ENCODE measurements at regions not wholly inside any gene's neighbourhood (a gene's known extent, or its start where the extent isn't known, plus 50 kb on each side); places are given as distances from the start of the nearest gene placed in this dataset.

GRCh38 chr2:16368328-16368727, 297.3 kb downstream of the CYRIA start:
- Mint-ChIP-seq H3K4me3 (ENCODE audit: low read depth) (no peak overlapping the region), H3K27ac (no peak overlapping the region), H3K4me1 (ENCODE audit: low read depth) (no peaks in the 10 kb centered on the region), H3K36me3 (ENCODE audit: low read depth) (no peaks in the 10 kb centered on the region), H3K9me3 (no peaks in the 10 kb centered on the region), H3K27me3 (ENCODE audit: low read depth) (no peaks in the 10 kb centered on the region)
- DNase-seq (ENCODE audit: low spot score), result no peak
- intact Hi-C loops (cut with micrococcal nuclease), result no loop called here

- no peaks in the 10 kb centered on the region for H3K36me3 Mint-ChIP-seq (ENCODE audit: low read depth)
- H3K27ac Mint-ChIP-seq, result no peak overlapping the region
- no peaks in the 10 kb centered on the region for H3K27me3 Mint-ChIP-seq (ENCODE audit: low read depth)
- DNase-seq (ENCODE audit: low spot score), result no peak
- no peak overlapping the region for H3K4me3 Mint-ChIP-seq (ENCODE audit: low read depth)
- intact Hi-C loops (cut with micrococcal nuclease), result no loop called here
- H3K9me3 Mint-ChIP-seq, result no peaks in the 10 kb centered on the region
- no peaks in the 10 kb centered on the region for H3K4me1 Mint-ChIP-seq (ENCODE audit: low read depth)
These were observed 300.3 kb downstream of the CYRIA start for GRCh38 chr2:16365366-16365765.

DNA sequence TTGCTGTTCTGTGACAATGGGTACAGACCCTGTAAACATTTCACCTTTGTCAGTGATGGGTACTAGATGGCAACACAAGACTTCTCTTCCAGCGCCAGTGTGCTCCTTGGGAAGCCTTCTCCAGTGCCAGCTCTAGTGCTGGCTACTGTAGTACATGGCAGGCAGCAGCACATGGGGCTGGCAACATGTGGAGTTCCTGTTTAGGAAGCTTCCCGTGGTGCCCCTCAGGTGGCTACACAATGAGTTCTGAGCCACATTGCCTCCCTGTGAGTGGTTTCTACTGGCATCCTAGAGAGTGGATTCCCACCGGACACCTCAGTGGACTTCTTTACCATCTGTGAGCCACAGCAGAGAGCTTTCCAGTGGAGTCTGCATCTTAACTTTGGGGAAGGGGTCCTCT, 302.1 kb downstream of the CYRIA start:
- Mint-ChIP-seq H3K4me1 (ENCODE audit: low read depth) (no peaks in the 10 kb centered on the region), H3K4me3 (ENCODE audit: low read depth) (no peak overlapping the region), H3K9me3 (no peaks in the 10 kb centered on the region), H3K36me3 (ENCODE audit: low read depth) (no peaks in the 10 kb centered on the region), H3K27ac (no peak overlapping the region), H3K27me3 (ENCODE audit: low read depth) (no peaks in the 10 kb centered on the region)
- no peak for DNase-seq (ENCODE audit: low spot score)
- intact Hi-C loops (cut with micrococcal nuclease), result no loop called here

GRCh38 chr2:16362611-16363010, 303.0 kb downstream of the CYRIA start:
- DNase-seq (ENCODE audit: low spot score), result no peak
- Mint-ChIP-seq H3K27ac (no peak overlapping the region), H3K27me3 (ENCODE audit: low read depth) (no peaks in the 10 kb centered on the region), H3K4me3 (ENCODE audit: low read depth) (no peak overlapping the region), H3K36me3 (ENCODE audit: low read depth) (no peaks in the 10 kb centered on the region), H3K9me3 (no peaks in the 10 kb centered on the region), H3K4me1 (ENCODE audit: low read depth) (no peaks in the 10 kb centered on the region)
- intact Hi-C loops (cut with micrococcal nuclease), result no loop called here

DNA sequence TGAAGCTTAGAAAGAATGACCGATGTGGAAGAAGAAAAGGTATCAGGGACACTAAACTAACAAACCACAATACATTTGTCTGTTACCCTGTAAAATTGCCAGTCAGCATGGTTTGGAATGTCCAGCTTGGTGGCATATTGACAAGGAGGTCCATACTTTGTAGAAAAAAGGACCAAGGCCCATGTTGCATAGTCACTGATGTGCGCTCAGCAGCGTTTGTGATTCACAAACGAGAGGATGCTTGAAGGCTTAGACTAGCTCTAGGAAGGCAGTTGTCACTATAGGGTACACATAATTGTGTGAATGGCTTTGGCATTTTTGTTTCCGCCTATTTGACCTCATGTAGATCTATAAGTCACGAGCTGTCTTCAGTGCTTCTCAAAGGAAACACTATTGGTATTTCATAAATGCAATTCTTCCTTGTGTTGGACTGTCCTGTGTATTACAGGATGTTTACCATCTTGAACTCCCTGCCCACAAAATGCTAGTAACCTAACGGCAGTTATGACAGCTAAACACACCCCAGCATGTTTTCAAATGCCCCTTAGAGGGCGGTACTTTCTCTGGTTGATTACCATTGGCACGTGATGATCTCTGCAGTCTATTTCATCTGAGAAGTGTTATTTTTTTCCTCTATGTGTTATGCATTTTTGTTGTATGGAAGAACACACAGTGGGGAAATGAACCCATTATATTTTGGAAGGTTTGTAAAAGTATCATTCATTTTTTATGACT, 304.2 kb downstream of the CYRIA start:
- no peaks in the 10 kb centered on the region for H3K27me3 Mint-ChIP-seq (ENCODE audit: low read depth)
- no peaks in the 10 kb centered on the region for H3K36me3 Mint-ChIP-seq (ENCODE audit: low read depth)
- no peaks in the 10 kb centered on the region for H3K4me1 Mint-ChIP-seq (ENCODE audit: low read depth)
- DNase-seq (ENCODE audit: low spot score), result no peak
- H3K27ac Mint-ChIP-seq, result no peak overlapping the region
- intact Hi-C loops (cut with micrococcal nuclease), result no loop called here
- no peak overlapping the region for H3K4me3 Mint-ChIP-seq (ENCODE audit: low read depth)
- no peaks in the 10 kb centered on the region for H3K9me3 Mint-ChIP-seq

DNA sequence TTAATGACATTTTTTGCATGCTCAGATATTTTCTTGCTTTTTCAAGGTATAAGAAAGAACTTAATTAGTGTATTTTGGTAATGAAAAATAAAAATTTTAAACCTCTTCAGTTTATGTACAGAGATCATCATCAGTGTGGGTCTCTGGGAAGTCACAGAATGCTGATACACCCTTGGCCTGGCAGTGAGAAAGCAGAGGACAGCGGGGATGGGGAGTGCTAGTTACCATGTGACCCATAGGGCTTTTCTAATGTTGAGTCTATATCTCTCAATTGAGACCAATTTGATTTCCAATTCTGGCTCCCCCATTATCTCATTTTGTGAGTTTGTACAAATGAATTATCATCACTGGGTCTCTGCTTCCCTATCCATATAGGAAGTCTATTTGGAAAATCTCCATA, 305.7 kb downstream of the CYRIA start:
- no peak for DNase-seq (ENCODE audit: low spot score)
- Mint-ChIP-seq H3K4me3 (ENCODE audit: low read depth) (no peak overlapping the region), H3K36me3 (ENCODE audit: low read depth) (no peaks in the 10 kb centered on the region), H3K4me1 (ENCODE audit: low read depth) (no peaks in the 10 kb centered on the region), H3K27me3 (ENCODE audit: low read depth) (no peaks in the 10 kb centered on the region), H3K9me3 (no peaks in the 10 kb centered on the region), H3K27ac (no peak overlapping the region)
- intact Hi-C loops (cut with micrococcal nuclease), result no loop called here

DNA sequence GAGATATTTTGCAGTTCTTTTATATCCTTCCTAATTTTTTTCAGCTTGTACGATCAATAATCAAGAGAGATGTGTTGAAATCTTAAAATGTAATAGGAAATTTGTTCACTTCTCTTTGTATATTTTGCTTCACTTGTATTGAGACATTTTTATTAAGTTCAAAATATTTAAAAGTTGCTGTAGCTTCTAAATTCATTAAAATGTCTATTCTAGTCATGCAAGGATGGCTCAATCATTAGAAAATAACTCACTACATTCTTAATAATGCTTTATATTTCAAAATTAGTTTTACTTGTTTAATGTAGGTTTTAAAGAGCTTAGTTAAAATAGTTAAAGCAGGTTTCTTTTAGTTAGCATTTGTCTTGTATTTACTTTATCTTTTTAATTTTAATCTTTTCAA, 308.4 kb downstream of the CYRIA start:
- no peaks in the 10 kb centered on the region for H3K27me3 Mint-ChIP-seq (ENCODE audit: low read depth)
- no peak for DNase-seq (ENCODE audit: low spot score)
- no peak overlapping the region for H3K4me3 Mint-ChIP-seq (ENCODE audit: low read depth)
- no peaks in the 10 kb centered on the region for H3K9me3 Mint-ChIP-seq
- H3K27ac Mint-ChIP-seq, result no peak overlapping the region
- H3K36me3 Mint-ChIP-seq (ENCODE audit: low read depth), result no peaks in the 10 kb centered on the region
- intact Hi-C loops (cut with micrococcal nuclease), result no loop called here
- H3K4me1 Mint-ChIP-seq (ENCODE audit: low read depth), result no peaks in the 10 kb centered on the region

DNA sequence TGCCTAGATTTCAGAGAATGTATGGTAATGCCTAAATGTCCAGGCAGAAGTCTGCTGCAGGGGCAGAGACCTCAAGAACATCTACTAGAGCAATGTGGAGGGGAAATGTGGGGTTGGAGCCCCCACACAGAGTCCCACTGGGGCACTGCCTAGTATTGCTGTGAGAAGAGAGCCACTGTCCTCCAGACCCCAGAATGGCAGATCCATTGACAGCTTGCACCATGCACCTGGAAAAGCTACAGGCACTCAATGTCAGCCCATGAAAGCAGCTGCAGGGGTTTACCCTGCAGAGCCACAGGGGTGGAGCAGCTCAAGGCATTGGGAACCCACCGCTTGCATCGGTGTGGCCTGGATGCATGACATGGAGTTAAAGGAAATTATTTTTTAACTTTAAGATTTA, 314.1 kb downstream of the CYRIA start:
- no peaks in the 10 kb centered on the region for H3K9me3 Mint-ChIP-seq

DNA sequence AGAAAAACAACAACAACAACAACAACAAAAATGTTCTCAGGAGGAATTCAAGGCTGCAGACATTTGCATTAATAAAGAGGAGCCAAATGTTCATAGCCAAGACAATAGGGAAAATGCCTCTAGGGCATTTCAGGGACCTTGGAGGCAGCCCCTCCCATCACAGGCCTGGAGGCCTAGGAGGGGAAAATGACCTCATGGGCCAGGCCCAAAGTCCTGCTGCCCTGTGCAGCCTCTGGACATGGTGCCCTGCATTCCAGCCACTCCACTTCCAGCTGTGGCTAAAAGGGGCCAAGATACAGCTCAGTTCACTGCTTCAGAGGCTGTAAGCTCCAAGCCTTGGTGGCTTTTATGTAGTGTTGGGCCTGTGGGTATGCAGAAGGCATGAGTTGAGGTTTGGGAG, 314.5 kb downstream of the CYRIA start:
- Mint-ChIP-seq H3K9me3 (no peaks in the 10 kb centered on the region), H3K4me1 (ENCODE audit: low read depth) (no peaks in the 10 kb centered on the region), H3K27me3 (ENCODE audit: low read depth) (no peaks in the 10 kb centered on the region), H3K27ac (no peak overlapping the region), H3K36me3 (ENCODE audit: low read depth) (no peaks in the 10 kb centered on the region), H3K4me3 (ENCODE audit: low read depth) (no peak overlapping the region)
- DNase-seq (ENCODE audit: low spot score), result no peak
- intact Hi-C loops (cut with micrococcal nuclease), result no loop called here

More for the DNA sequence above, 314.1 kb downstream of the CYRIA start:
- no peaks in the 10 kb centered on the region for H3K4me1 Mint-ChIP-seq (ENCODE audit: low read depth)
- H3K27me3 Mint-ChIP-seq (ENCODE audit: low read depth), result no peaks in the 10 kb centered on the region
- no peak for DNase-seq (ENCODE audit: low spot score)
- H3K4me3 Mint-ChIP-seq (ENCODE audit: low read depth), result no peak overlapping the region
- no peaks in the 10 kb centered on the region for H3K36me3 Mint-ChIP-seq (ENCODE audit: low read depth)
- no peak overlapping the region for H3K27ac Mint-ChIP-seq
- intact Hi-C loops (cut with micrococcal nuclease), result no loop called here

DNA sequence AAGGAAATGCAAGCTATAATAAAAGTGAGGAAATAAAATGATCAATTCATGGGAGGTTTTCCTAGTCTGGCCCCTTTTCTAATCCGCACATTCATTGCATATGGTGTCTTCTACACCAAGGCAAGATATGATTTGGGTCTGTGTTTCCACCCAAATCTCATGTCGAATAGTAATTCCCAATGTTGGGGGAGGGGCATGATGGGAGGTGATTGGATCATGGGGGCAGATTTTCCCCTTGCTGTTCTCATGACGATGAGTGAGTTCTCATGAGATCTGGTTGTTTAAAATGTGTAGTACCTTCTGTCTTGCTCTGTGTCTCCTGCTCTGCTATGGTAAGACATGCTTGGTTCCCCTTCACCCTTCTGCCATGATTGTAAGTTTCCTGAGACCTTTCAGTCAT, 315.4 kb downstream of the CYRIA start:
- Mint-ChIP-seq H3K27me3 (ENCODE audit: low read depth) (no peaks in the 10 kb centered on the region), H3K27ac (no peak overlapping the region), H3K4me3 (ENCODE audit: low read depth) (no peak overlapping the region), H3K36me3 (ENCODE audit: low read depth) (no peaks in the 10 kb centered on the region), H3K4me1 (ENCODE audit: low read depth) (no peaks in the 10 kb centered on the region), H3K9me3 (no peaks in the 10 kb centered on the region)
- DNase-seq (ENCODE audit: low spot score), result no peak
- intact Hi-C loops (cut with micrococcal nuclease), result no loop called here

DNA sequence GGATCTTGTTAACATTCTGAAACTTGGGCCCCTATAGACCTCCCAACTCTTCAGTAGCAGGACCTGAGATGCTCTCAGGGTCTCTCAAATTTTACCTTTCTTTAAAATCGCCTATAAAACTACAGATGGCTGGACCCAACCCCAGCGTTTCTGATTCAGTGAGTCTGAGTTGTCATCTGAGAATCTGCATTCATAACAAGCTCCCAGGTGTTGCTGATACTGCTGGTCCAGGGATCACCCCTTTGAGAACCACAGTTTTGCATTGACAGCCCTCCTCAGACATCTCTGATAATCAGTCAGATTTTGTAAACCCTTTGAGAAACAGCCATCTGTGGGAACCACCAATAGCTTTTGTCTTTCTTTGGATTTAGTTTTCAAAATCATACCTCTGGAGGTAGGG, 315.8 kb downstream of the CYRIA start:
- intact Hi-C loops (cut with micrococcal nuclease), result no loop called here
- Mint-ChIP-seq H3K4me1 (ENCODE audit: low read depth) (no peaks in the 10 kb centered on the region), H3K9me3 (no peaks in the 10 kb centered on the region), H3K36me3 (ENCODE audit: low read depth) (no peaks in the 10 kb centered on the region), H3K27me3 (ENCODE audit: low read depth) (no peaks in the 10 kb centered on the region), H3K4me3 (ENCODE audit: low read depth) (no peak overlapping the region), H3K27ac (no peak overlapping the region)
- DNase-seq (ENCODE audit: low spot score), result no peak

DNA sequence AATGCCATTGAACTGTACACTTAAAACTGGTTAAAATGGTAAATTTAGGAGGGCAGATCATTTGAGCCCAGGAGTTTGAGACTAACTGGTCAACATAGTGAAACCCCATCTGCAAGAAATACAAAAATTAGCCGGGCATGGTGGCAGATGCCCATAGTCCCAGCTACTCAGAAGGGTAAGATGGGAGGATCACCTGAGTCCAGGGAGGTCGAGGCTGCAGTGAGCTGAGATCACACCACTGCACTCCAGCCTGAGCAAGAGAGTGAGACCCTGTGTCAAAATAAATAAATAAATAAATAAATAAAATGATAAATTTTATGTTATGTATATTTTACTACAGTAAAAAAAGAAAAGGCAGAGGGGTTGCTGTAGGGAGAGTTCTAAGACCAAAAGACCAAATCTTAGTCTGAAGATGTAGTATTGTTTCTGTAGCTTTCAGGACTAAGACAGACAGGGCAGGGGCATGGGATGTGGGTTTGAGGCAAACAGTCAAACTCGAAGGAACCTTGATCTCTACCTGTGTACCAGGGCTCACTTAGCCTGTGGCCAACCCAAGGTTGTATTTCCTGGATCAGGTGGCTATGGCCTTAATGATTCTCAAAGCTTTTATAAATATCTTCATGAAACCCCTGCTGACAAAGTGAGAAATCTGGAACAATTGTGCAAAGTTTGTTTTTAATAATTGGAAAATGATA, 316.7 kb downstream of the CYRIA start:
- no peaks in the 10 kb centered on the region for H3K36me3 Mint-ChIP-seq (ENCODE audit: low read depth)
- H3K9me3 Mint-ChIP-seq, result no peaks in the 10 kb centered on the region
- intact Hi-C loops (cut with micrococcal nuclease), result no loop called here
- DNase-seq (ENCODE audit: low spot score), result no peak
- no peaks in the 10 kb centered on the region for H3K27me3 Mint-ChIP-seq (ENCODE audit: low read depth)
- no peak overlapping the region for H3K27ac Mint-ChIP-seq
- no peak overlapping the region for H3K4me3 Mint-ChIP-seq (ENCODE audit: low read depth)
- no peaks in the 10 kb centered on the region for H3K4me1 Mint-ChIP-seq (ENCODE audit: low read depth)

- Mint-ChIP-seq H3K9me3 (no peaks in the 10 kb centered on the region), H3K27ac (no peak overlapping the region), H3K4me1 (ENCODE audit: low read depth) (no peaks in the 10 kb centered on the region), H3K4me3 (ENCODE audit: low read depth) (no peak overlapping the region), H3K36me3 (ENCODE audit: low read depth) (no peaks in the 10 kb centered on the region), H3K27me3 (ENCODE audit: low read depth) (no peaks in the 10 kb centered on the region)
- intact Hi-C loops (cut with micrococcal nuclease), result no loop called here
- DNase-seq (ENCODE audit: low spot score), result no peak
These were observed 319.0 kb downstream of the CYRIA start for GRCh38 chr2:16346671-16347070.

Measured in activated T-helper 2 cell treated with anti-CD3 and anti-CD28 coated beads, Interferon-gamma antibody, Interleukin-2, Interleukin-4, amounts not matched to agents 10 μg/mL and 5 μg/mL and 100 μg/mL, durations not matched to agents 14 hours and 24 hours and 36 hours (primary cell).